Fibroblast of skin of left quadriceps (primary cell): ENCODE measurements at regions not wholly inside any gene's neighbourhood (a gene's known extent, or its start where the extent isn't known, plus 50 kb on each side); places are given as distances from the start of the nearest gene placed in this dataset.
"Not testable (repeated sequence)": the region's sequence is repeated elsewhere in the genome, so short reads cannot be mapped to it uniquely, and the experiment has no call there.

Experiments used
- DNase-seq, 2 experiments: peaks; one replicate each; pipeline ENCODE4 v3.0.0-alpha.2; 2013; ENCODE audit warnings: low read depth in 2 of 2

DNA sequence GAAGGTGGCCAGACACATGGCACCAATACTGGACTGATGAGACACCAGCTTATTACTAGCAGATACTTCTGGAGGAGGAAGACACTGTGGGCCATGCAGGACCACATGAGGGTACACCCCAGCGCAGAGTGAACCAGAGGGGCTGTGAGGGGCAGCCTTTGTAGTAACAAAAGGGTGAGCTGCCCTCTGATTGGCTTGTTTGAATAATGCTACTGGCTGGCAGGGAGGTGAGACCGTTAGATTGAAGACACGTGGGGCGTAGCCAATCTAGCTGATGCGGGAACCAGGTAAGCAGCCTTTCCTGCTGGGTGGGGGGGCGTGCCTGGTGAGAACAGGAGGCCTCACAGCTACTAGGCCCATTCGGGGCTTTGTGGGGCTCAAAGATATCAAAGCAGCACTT lies 102.8 kb upstream of the SEC14L1 start:
- no peak for DNase-seq

DNA sequence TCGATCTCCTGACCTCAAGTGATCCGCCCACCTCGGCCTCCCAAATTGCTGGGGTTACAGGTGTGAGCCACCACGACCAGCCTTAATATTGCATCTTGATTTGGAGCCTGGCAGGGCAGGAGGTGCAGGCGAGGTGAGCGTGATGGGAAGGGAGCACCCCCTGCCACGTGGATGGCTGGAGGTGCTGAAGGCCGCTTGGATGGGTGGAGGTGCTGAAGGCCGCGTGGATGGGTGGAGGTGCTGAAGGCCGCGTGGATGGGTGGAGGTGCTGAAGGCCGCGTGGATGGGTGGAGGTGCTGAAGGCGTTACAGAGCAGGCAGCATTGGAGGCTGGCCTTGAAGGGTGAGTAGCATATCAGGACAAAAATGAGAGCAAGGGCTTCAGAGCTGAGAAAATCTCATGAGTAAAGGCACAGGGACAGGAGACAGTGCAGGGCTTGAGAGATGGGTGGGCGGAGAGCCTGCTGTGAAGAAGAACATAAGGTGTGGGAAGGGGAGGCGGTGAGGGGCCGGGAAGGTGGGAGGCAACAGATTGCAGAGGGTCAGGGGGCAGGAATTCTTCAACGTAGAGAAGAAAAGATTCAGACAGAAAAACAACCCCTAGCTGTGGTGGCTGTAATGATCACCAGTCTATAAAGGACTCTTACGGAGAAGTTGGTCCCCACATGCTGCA lies 101.7 kb upstream of the SEC14L1 start:
- no peak for DNase-seq

- no peak for DNase-seq
Measured at GRCh38 chr17:77042476-77043231, 98.1 kb upstream of the SEC14L1 start.

GRCh38 chr17:77045441-77046041 lies 95.2 kb upstream of the SEC14L1 start:
- DNase-seq: no peak

DNA sequence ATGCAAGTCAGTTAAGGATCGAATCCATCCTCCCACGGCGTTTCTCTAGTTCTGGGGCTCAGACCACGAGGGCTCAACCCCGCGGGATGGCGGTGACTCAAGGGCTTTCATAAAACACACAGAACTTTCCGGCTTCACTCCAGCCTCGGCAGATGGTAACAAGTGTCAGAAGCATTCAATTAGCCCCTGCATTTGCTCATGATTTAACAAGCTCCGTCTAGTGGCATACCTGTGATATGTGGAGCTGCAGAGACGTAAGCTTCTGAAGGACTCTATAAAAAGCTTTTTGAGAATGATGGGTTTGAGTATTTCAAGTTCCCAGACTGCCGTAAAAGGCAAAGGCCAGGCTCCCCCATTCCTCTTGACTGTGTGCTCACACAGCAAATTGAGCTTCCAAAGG lies 91.3 kb upstream of the SEC14L1 start:
- no peak for DNase-seq

DNA sequence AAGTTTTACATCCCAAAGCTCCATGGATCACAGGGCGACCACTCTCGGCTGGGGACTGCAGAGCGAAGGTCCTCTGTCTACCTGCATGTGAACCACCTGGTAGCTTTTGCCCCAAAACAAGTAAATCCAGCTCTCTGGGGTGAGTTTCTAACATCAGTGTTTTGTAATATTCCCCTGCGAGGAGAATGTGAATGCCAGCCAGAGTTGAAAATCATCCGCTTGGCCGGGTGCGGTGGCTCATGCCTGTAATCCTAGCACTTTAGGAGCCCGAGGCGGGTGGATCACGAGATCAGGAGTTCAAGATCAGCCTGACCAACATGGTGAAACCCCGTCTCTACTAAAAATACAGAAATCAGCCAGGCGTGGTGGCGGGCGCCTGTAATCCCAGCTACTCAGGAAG lies 89.9 kb upstream of the SEC14L1 start:
- not testable (repeated sequence) for DNase-seq

GRCh38 chr17:77054936-77055335 lies 85.8 kb upstream of the SEC14L1 start:
- DNase-seq: no peak

DNA sequence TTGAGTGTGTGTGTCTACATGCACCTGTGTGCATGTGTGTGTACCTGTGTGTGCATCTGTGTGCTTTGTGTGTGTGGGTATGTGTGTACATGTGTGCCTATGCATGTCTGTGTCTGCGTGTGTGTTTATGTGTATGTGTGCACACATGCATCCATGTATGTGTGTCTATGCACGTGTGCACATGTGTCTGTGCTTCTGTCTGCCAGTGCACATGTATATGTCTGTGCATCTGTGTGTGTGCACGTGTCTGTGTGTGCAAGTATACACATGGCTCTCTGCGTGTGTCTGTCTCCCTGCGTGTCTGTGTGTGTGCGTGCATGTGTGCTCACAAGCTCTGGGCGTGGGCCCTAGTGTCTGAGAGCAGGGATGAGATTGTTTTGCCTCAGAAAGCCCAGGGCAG lies 85.3 kb upstream of the SEC14L1 start:
- no peak for DNase-seq

GRCh38 chr17:77058016-77058415 lies 82.8 kb upstream of the SEC14L1 start:
- DNase-seq: no peak

DNA sequence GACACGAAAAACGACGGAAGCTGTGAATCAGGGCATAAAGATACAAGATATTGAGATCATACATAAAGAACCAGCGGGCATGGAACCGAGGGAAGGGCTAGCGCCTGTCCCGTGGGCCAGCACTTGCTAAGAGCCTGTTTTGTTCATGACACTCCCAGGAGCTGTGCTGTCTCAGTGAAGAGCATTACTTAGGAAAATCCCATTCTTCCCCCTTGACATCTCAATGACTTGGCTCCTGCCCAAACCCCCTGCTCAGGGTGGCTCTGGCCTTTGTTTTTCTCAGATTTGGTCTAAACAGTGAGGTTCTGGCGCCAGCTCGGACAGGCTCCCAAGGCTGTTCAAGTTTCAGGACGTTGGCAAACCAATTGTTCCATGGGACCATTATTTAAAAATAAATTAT lies 79.1 kb upstream of the SEC14L1 start:
- DNase-seq: no peak

- DNase-seq: no peak
Measured at GRCh38 chr17:77064598-77064997, 76.2 kb upstream of the SEC14L1 start.

DNA sequence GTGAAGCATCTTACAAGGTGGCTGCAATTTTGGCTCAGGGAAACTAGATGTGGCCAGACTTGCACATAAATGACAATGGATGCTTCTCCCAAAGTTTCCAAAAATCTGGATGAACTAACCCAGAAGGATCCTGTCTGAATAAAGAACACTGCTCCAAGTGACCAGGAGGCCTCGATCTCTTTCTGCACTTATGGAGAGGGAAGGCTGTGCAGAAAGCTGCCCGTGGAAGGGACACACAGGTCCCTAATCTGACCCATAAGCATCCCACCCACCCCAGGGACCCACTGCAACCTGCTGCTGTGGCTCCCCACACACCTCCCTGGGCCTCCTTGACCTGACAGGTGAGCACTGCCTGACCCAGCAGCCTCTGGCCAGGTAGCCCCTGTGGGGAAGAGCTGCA lies 74.6 kb upstream of the SEC14L1 start:
- DNase-seq: no peak

DNA sequence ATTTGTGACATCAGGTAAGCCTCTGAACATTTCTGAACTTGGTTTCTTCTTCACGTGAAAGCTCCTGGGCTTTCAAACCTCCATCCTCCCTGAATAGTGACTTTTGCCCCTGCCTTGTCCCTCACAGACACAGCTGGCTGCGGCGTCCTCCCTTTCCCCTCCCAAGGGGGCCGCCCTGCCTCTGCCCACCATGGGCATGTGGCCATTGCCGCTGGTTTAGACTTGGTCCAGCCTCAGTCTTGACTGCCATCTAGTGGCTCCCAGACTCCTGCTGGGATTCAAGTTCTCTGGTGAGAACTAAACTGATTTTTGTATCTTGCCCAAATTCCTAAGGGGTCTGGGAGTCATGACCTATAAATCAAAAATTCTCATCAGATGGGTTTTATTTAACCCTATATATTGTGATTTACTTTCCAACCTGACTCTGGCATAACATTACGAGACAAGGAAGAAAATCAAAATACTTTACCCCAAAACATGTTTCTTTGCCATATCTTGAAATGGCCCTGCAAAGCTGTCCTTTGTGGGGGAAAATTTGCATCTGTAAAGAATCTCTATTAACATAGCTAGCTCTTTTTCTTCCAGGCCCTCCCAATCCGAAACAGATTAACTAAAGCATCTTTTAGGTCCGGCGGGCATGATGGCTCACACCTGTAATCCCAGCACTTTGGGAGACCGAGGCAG lies 73.9 kb upstream of the SEC14L1 start:
- DNase-seq: peak; percentile 16 to 22

DNA sequence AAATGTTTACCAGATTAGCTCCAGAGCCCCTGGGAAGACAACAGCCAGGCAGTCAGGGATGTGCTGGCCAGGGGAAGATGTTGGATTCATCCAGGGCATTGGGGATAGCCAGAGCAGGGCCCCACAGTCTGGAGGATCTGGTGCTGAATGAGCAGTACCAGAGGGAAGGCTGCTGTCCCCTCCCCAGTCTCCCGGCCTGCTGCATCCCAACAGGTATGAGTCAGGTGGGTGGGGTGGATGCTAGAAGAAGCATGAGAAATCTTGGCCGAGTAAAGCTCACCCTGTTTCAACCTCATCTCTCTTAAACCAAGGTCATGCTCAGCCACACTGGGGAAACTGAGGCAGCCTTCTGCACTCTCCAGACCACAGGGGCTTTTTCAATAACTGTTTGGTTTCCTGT lies 71.9 kb upstream of the SEC14L1 start:
- DNase-seq: no peak

DNA sequence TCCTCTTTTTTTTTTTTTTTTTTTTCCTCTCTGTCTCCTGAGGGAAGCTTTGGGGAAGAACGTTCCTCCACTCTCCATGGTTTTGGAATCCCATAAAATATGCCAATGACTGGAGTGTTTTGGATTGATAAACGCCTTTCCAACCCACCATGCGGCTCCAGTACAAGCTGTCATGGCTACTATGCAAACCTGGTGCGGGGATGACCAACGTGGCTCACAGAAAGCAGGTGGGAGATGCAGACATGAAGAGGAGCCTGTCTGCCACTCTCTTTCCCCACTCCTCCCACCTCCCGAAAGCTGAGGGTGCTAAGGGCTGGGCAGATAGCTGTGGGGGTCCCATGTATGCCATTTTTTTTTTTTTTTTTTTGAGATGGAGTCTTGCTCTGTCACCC lies 69.9 kb upstream of the SEC14L1 start:
- DNase-seq: no peak

- no peak for DNase-seq
Measured at GRCh38 chr17:77071925-77072490, 68.8 kb upstream of the SEC14L1 start.

- no peak for DNase-seq
Measured at GRCh38 chr17:77072670-77073069, 68.1 kb upstream of the SEC14L1 start.

GRCh38 chr17:77074681-77075080 lies 66.1 kb upstream of the SEC14L1 start:
- DNase-seq: no peak

DNA sequence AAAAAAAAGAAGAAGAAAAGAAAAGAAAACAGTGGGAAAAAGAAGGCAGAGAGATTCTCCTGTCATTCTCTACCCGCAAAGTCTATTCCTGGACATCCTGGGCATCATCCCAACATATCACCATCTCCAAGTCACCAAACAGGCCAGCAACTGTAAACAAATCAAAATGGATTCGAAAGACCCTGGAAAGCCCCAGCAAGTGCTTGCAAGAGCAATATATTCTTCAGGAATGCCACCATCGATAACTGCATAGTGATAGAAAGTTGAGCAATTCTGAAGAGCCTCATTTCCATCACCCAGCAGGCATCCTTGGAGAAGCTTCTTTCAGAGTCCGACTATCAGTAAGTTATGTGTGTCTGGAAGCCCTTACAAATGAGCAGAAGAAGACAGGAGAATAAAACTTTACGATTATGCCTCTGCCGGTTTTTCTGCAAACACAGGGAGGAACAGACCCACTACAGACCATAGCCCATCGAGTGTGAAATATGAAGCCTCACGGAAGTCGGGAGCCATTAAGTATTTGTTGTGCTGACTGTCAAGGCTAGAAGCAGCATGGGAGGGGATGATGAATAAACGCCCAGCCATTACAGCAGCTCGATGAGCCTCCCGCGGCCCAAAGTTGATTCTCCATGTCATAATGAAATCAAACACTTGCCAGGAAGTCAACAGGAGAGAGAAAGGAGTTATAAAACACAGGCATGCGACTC lies 64.5 kb upstream of the SEC14L1 start:
- no peak for DNase-seq

- DNase-seq: no peak
Measured at GRCh38 chr17:77083531-77083930, 57.2 kb upstream of the SEC14L1 start.

DNA sequence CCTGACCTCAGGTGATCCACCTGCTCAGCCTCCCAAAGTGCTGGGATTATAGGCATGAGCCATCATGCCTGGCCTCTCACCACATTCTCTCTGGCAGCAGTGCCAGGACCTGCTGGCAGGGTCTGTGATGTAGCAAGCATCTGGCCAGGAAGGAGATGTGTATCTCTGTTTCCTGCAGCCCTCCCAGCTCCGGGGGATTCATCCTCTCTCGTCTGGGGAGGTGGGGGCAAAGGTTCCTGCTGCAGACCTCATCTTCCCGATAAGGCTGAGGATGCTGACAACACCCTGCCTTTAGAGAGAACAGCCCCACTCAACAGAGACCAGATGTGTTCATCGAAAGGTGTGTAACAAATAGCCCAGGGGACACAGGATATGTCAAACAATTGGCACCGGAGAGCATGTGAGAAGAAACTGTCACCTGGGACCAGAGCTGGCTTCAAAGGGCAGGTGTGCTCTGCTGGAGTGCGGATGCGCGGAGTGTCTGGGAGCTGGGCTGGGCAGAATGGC lies 54.8 kb upstream of the SEC14L1 start:
- no peak for DNase-seq
